AG10803 (cell line): ENCODE measurements at regions not wholly inside any gene's neighbourhood (a gene's known extent, or its start where the extent isn't known, plus 50 kb on each side); places are given as distances from the start of the nearest gene placed in this dataset.
A peak's percentile ranks its signal among the peaks of the same experiment; 100 is the strongest.

Source experiments
- DNase-seq: peaks from one replicate; pipeline ENCODE4 v3.0.0; 2010; ENCODE audit warnings: low read depth
- H3K4me3 ChIP-seq: 2 replicates; pipeline ENCODE4 v1.5.1; 2011; ENCODE audit warnings: mild to moderate bottlenecking, low read length, control low read depth
- TF ChIP-seq, protein P1 (sequence below): conservative IDR thresholded peaks from 2 replicates; pipeline ENCODE4 v1.5.1; 2011; ENCODE audit warnings: mild to moderate bottlenecking, low read length, control low read depth, inconsistent platforms

DNA sequence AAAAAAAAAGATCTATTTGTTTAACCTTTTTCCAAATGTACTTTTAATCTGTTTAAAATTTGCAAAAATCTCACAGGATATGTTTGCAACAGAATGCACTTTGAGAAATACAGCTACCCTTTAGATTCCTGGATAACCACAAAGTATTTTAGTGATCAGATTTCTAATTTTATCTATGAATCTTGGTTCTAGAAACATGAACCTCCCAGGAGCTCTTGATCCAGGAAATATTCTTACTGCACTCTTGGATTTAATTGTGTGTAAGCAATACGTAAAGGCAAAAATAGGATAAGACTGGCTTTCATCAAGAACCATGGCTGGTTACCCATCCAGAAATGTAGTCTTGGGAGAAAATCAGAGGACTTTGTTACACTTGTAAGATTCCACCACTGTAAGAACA is 1581.8 kb upstream of the WWC1 start:
- no peak for DNase-seq
- TF ChIP-seq, protein P1, sequence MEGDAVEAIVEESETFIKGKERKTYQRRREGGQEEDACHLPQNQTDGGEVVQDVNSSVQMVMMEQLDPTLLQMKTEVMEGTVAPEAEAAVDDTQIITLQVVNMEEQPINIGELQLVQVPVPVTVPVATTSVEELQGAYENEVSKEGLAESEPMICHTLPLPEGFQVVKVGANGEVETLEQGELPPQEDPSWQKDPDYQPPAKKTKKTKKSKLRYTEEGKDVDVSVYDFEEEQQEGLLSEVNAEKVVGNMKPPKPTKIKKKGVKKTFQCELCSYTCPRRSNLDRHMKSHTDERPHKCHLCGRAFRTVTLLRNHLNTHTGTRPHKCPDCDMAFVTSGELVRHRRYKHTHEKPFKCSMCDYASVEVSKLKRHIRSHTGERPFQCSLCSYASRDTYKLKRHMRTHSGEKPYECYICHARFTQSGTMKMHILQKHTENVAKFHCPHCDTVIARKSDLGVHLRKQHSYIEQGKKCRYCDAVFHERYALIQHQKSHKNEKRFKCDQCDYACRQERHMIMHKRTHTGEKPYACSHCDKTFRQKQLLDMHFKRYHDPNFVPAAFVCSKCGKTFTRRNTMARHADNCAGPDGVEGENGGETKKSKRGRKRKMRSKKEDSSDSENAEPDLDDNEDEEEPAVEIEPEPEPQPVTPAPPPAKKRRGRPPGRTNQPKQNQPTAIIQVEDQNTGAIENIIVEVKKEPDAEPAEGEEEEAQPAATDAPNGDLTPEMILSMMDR = no peak

DNA sequence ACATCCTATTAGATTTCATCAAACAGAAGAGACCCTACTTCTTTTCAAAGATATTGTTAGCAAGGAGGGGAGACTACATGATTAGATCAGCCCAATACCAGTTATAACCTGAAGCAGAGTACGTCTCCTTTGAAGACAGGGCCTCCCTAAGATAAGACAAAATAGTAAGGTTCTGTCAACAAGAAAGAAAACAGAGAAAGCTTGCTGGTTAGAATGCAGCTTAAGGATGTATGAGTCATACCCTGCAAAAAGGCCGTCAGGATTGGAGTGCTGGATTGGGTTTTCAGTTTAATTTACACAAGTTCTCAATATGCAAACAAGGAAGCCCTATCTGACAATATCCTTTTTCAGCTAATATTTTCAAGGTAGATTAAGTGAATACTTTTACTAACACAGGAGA is 1581.2 kb upstream of the WWC1 start:
- no peak for DNase-seq
- H3K4me3 ChIP-seq = no peak overlapping the region
- TF ChIP-seq, protein P1 = no peak

More for the DNA sequence above, 1581.8 kb upstream of the WWC1 start:
- no peak overlapping the region for H3K4me3 ChIP-seq

DNA sequence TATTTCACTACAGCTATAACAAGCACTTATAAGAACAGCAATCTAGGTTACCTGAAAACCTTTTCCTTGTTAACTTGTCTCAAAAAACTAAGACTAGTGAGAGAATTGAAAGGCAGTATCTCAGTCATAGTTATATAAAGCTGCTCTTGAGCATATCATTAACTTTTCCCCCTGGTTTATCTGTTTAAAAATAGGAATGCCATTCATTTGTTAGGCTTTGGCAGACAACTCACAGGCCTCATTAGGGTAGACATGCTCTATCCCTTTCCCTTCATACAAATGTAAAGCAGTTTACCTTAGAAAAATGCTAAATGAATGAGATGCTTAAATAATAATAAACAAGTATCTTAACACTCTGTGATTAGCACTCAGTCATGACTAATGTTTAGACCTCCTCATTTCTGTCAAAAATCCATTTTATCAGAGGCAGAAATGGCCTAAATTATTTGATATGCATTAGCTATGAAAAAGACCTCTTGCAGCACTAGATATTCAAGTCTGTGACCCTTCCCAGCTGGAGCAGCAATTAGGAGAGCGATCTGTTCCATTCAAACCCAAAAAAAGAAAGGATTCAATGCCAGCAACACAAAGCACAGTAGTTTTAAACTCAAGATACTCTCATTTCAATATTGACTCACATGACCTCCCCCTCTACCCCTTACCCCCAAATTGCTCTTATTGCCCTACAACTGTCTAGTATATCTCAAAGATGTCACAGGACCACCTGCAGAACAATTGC is 1578.8 kb upstream of the WWC1 start:
- TF ChIP-seq, protein P1 = no peak
- H3K4me3 ChIP-seq = no peak overlapping the region
- DNase-seq = no peak

DNA sequence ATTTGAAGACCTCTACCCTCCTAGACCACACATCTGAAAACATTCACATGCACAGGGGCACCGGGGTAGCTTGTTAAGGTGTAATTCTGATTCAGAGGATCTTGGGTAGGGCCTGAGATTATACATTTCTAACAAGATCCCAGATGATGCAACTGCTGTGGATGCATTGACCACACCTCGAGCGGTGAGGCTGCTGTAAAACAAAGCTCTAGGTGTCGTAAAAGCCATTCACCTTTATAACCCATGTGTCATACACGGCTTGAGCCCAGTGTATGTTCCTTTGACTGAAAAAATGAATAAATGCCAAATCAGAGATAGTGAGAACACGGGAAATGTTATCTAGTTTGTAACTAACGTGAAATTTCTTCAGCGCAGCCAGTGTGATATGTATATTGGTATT is 1578.2 kb upstream of the WWC1 start:
- no peak for DNase-seq
- no peak overlapping the region for H3K4me3 ChIP-seq
- TF ChIP-seq, protein P1 = no peak

DNA sequence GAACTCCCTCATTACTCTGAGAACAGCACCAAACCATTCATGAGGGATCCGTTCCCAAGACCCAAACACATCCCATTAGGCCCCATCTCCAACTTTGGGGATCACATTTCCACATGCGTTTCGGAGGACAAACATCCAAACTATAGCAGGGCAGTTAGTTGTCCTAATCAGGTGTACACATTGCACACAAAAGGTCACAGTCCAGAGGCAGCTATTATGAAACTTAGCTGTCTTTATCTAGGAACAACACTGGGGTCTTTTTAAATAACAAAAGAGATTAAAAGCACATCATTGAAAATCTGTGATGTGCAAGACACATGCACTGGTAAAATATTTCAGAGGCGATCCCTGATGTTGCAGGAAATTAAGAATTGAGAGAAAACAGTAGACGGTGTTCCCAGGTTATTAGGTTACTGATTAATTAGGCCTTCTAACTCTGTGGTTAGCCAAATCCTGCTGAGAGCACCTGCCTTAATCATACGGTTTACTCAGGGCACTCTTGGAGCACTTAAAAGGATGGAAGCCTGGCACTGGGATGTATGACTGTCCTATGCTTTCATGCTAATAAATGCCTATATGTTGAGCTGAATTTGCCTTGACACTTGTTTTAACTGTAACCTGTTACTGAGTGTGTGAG is 1574.5 kb upstream of the WWC1 start:
- DNase-seq = no peak
- TF ChIP-seq, protein P1 = no peak
- H3K4me3 ChIP-seq = no peak overlapping the region

DNA sequence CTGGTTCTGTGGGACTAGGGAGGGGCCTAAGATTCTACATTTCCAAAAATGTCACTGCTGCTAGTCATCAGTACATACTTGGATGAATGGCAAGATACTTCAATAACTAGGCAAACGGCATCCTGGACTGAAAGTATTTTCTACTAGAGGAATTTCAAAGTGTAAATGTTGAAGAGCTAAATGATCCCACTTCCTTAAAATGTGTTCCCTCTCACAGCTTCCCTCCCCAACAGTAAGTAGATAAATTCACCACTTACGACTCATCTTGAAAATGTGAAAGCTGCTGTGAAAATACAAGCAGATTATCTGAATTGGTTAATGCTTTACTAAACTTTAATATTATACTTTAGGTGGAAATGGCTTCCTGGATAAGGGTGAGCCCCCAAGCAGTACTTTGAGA is 1571.5 kb upstream of the WWC1 start:
- no peak for DNase-seq
- TF ChIP-seq, protein P1 = no peak
- no peak overlapping the region for H3K4me3 ChIP-seq

DNA sequence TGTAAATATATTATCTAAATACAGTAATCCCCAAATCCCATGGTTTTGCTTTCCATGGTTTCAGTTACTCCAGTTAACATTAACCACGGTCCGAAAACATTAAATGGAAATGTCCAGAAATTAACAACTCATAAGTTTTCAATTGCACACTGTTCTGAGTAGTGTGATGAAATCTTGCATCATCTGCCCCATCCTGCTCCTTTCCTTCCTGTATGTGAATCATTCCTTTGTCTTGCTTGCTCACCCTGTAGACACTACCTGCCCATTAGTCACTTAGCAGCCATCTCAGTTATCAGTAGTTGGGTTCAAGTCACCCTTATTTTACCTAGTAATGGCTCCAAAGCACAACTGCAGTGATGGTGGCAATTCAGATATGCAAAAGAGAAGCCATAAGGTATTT is 1568.5 kb upstream of the WWC1 start:
- DNase-seq = peak; percentile 16
- no peak overlapping the region for H3K4me3 ChIP-seq
- TF ChIP-seq, protein P1 = no peak
